ENCODE measurements at regions not wholly inside any gene's neighbourhood (a gene's known extent, or its start where the extent isn't known, plus 50 kb on each side); places are given as distances from the start of the nearest gene placed in this dataset.

DNA sequence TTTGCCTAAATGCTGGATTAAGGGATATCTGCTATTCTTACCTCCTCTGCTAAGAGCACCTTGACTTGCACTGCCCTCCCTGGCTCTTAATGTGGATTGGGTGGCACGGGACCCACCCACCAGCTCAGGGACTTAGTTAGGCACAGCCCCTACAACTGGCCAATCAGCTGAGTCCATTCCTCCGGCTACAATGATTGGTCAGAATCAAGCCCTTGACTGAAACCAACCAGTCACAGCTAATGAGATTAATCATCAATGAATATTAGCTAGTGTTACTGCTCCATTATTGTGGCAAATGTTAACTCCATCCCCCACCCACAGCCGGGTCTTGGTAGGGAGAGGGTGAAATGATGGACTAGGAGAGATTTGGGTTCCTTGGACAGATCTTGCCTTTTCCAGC is 328.0 kb downstream of the MN1 start:
- CTCF ChIA-PET (ENCODE audit: partially characterized antibody) = interaction anchor here (0.8 to 1.9 kb wide), 8 partner anchors 9 to 331 kb away, joined by 3 to 6 read pairs (median 4); no protein-coding TSS in a partner anchor
- H3K56ac ChIP-seq (replicated peaks; ENCODE audit: insufficient read length, low read depth, low read length) = no peak overlapping the region
- no peaks in the 10 kb centered on the region for H3K79me2 ChIP-seq (ENCODE audit: control insufficient read depth in 1 of 2, insufficient read depth in 2 of 2, low read length in 2 of 2)
- H4K91ac ChIP-seq (replicated peaks; ENCODE audit: insufficient read length, low read length) = no peak overlapping the region
- no peak overlapping the region for H3K14ac ChIP-seq (ENCODE audit: insufficient read length)
- H2BK12ac ChIP-seq (ENCODE audit: low read depth, low read length) = no peak overlapping the region
- no peaks in the 10 kb centered on the region for H3K9me3 ChIP-seq (ENCODE audit: insufficient read depth in 2 of 2, low read depth in 1 of 2, low read length in 1 of 2)
- H3K9ac ChIP-seq (replicated peaks in 1 of 4; ENCODE audit: extremely low read depth in 1 of 4, low read depth in 3 of 4, low read length in 3 of 4) = no peak overlapping the region
- H3K23ac ChIP-seq (ENCODE audit: insufficient read length) = no peak overlapping the region
- no peak overlapping the region for H4K8ac ChIP-seq (ENCODE audit: extremely low read depth, insufficient read depth, low read length)
- H2BK5ac ChIP-seq (ENCODE audit: low read depth, low read length) = no peak overlapping the region
- DNase-seq (ENCODE audit: low read depth in 1 of 2, low spot score in 2 of 2) = no peak
- peak; percentile 24 for FAIRE-seq
- H4K5ac ChIP-seq (ENCODE audit: insufficient read length, low read depth, low read length) = no peak overlapping the region
- no peak overlapping the region for H3K4me2 ChIP-seq (ENCODE audit: insufficient read depth in 1 of 2, low read depth in 2 of 2, low read length in 2 of 2)
- peaks cover 0 to 7% of the 10 kb centered on the region in 2 experiments for H4K20me1 ChIP-seq (replicated peaks in 1 of 2; ENCODE audit: control insufficient read depth in 1 of 2, insufficient read depth in 2 of 2, low read length in 2 of 2)
- H2AK5ac ChIP-seq (ENCODE audit: low read depth, low read length) = no peak overlapping the region
- H2BK120ac ChIP-seq (replicated peaks; ENCODE audit: low read depth, low read length) = no peak overlapping the region
- H2BK20ac ChIP-seq (ENCODE audit: low read length) = no peak overlapping the region
- no peak overlapping the region for H3K18ac ChIP-seq (ENCODE audit: extremely low read depth, low read length)
- H3K27me3 ChIP-seq (replicated peaks in 1 of 4; ENCODE audit: control insufficient read depth in 3 of 4, extremely low read depth in 1 of 4, insufficient read depth in 3 of 4, low read length in 3 of 4) = peaks cover 0 to 2% (median 0%) of the 10 kb centered on the region in 4 experiments; a peak in 2 of 7 replicates
- peaks cover 8 to 18% (median 13%) of the 10 kb centered on the region in 4 experiments for H3K4me1 ChIP-seq (replicated peaks in 1 of 4; ENCODE audit: control insufficient read depth in 3 of 4, insufficient read depth in 4 of 4, low read length in 3 of 4)
- H3K79me1 ChIP-seq (ENCODE audit: low read depth, low read length) = no peaks in the 10 kb centered on the region
- POLR2A ChIA-PET (ENCODE audit: partially characterized antibody) = interaction anchor here (1.5 to 2.6 kb wide), 2 partner anchors 11 to 15 kb away, joined by 3 to 8 read pairs; no protein-coding TSS in a partner anchor
- no peak overlapping the region for H2BK15ac ChIP-seq (ENCODE audit: low read length)
- WGBS, 2 experiments (ENCODE audit: extremely low coverage in 1 of 2, insufficient coverage in 1 of 2, insufficient read length in 1 of 2, insufficient replicate concordance in 2 of 2, low coverage in 1 of 2, low lambda C conversion rate in 2 of 2, missing lambda C conversion rate in 1 of 2) = 98% methylated on average over 3 of the region's 3 CpGs; no CpG with 5 or more reads in 1 of the 2 experiments
- no peaks in the 10 kb centered on the region for H3K36me3 ChIP-seq (ENCODE audit: control insufficient read depth in 2 of 4, insufficient read depth in 4 of 4, low read length in 3 of 4)
- H3K27ac ChIP-seq (ENCODE audit: low read depth, low read length) = no peak overlapping the region
- no peak overlapping the region for H3K4me3 ChIP-seq (ENCODE audit: extremely low read depth in 1 of 4, insufficient read depth in 2 of 4, low read depth in 3 of 4, low read length in 4 of 4)
- H3K23me2 ChIP-seq (ENCODE audit: low read depth, low read length) = peaks cover 12% of the 10 kb centered on the region; the same call in 1 of the 2 replicates
- no peak overlapping the region for H3K4ac ChIP-seq (replicated peaks; ENCODE audit: insufficient read length, low read depth, low read length)
- H2AFZ ChIP-seq (ENCODE audit: low read length) = no peak overlapping the region
- no peak for TF ChIP-seq ZNF274 (IDR thresholded peaks at IDR 0.05; ENCODE audit: borderline replicate concordance, extremely low read depth, low read length)
- TF ChIP-seq, protein P1, sequence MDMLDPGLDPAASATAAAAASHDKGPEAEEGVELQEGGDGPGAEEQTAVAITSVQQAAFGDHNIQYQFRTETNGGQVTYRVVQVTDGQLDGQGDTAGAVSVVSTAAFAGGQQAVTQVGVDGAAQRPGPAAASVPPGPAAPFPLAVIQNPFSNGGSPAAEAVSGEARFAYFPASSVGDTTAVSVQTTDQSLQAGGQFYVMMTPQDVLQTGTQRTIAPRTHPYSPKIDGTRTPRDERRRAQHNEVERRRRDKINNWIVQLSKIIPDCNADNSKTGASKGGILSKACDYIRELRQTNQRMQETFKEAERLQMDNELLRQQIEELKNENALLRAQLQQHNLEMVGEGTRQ (IDR thresholded peaks at IDR 0.05; ENCODE audit: low read length) = no peak
- TF ChIP-seq SIRT6 (IDR thresholded peaks at IDR 0.05; ENCODE audit: low read length) = no peak
- TF ChIP-seq RXRA (IDR thresholded peaks at IDR 0.05; ENCODE audit: insufficient read depth, low read depth, low read length) = no peak
- TF ChIP-seq YY1 (IDR thresholded peaks at IDR 0.05; ENCODE audit: low read depth, low read length) = no peak
- TF ChIP-seq KDM5A (IDR thresholded peaks at IDR 0.05; ENCODE audit: low read length) = no peak
- no peak for TF ChIP-seq CREB1 (IDR thresholded peaks at IDR 0.05)
- TF ChIP-seq GTF2F1 (IDR thresholded peaks at IDR 0.05; ENCODE audit: borderline replicate concordance, low read depth, low read length) = no peak
- no peak for TF ChIP-seq CBX5 (IDR thresholded peaks at IDR 0.05; ENCODE audit: low read depth, low read length)
- TF ChIP-seq RAD21 (IDR thresholded peaks at IDR 0.05 in 1 of 2, conservative IDR thresholded peaks at IDR 0.05 in 1 of 2; ENCODE audit: low read depth in 2 of 2, low read length in 2 of 2) = no peak
- TF ChIP-seq BRCA1 (IDR thresholded peaks at IDR 0.05; ENCODE audit: low read depth, low read length) = no peak
- no peak for TF ChIP-seq CBX8 (IDR thresholded peaks at IDR 0.05; ENCODE audit: borderline replicate concordance, low read depth, low read length)
- TF ChIP-seq CHD1 (IDR thresholded peaks at IDR 0.05; ENCODE audit: low read depth, low read length) = no peak
- no peak for TF ChIP-seq BCL11A (IDR thresholded peaks at IDR 0.05; ENCODE audit: low read depth in 2 of 2, low read length in 2 of 2)

All from H1 (cell line).